Nephron (organoid): ENCODE measurements at regions not wholly inside any gene's neighbourhood (a gene's known extent, or its start where the extent isn't known, plus 50 kb on each side); places are given as distances from the start of the nearest gene placed in this dataset.

Experiments
- H3K27ac Mint-ChIP-seq, 3 experiments: 2 replicates each; pipeline ENCODE4 v1.8.0; 2020; ENCODE audit warnings: mixed read lengths in 3 of 3, mild to moderate bottlenecking in 2 of 3, moderate library complexity in 1 of 3
- H3K27me3 Mint-ChIP-seq: 2 replicates; pipeline ENCODE4 v1.8.0; 2021; ENCODE audit warnings: low read depth, mild to moderate bottlenecking, moderate library complexity, mixed read lengths
- H3K36me3 Mint-ChIP-seq: 2 replicates; pipeline ENCODE4 v1.8.0; 2020; ENCODE audit warnings: low read depth, mixed read lengths
- H3K4me1 Mint-ChIP-seq: 2 replicates; pipeline ENCODE4 v1.8.0; 2020; ENCODE audit warnings: mixed read lengths
- H3K4me3 Mint-ChIP-seq, 3 experiments: 2 replicates each; pipeline ENCODE4 v1.8.0; 2020; ENCODE audit warnings: mild to moderate bottlenecking in 3 of 3, mixed read lengths in 3 of 3, moderate library complexity in 2 of 3
- H3K9me3 Mint-ChIP-seq: 2 replicates; pipeline ENCODE4 v1.8.0; 2020; ENCODE audit warnings: mixed read lengths
- CTCF ChIP-seq, 3 experiments: fragments of 200-600 bp; sonication (generic); IDR thresholded peaks; one replicate each; pipeline ENCODE4 v1.5.0; 2021; ENCODE audit warnings: antibody characterized with exemption in 3 of 3; ENCODE audit not compliant: unreplicated experiment in 3 of 3

DNA sequence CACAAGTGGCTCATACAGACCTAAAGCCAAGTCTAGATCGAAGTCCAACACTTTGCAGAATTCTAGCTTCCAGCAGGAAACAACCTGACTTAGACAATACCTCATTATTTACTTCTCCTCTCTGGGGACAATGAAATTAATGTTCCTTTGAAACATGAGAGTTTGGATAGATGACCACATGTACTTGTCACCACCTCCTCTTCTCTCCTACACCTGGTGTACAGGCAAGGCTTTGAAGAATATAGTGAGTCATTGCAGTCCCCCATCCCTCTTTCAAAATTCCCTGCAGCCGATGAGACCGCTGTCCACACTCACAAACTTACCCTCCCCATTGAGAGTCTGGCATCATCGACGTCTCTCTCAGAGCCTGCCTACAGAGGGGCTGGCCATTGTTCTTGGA, 189.0 kb upstream of the HES1 start:
- H3K27ac Mint-ChIP-seq, result peak overlapping the region in 1 of 3 experiments; percentile 14

GRCh38 chr3:193947596-193947995, 188.4 kb upstream of the HES1 start:
- TF ChIP-seq CTCF (IDR thresholded peaks at IDR 0.05; ENCODE audit: unreplicated experiment in 3 of 3), result no peak
- peaks cover 20% of the 10 kb centered on the region for H3K4me1 Mint-ChIP-seq
- H3K27ac Mint-ChIP-seq, result peak overlapping the region in 1 of 3 experiments; percentile 16
- H3K36me3 Mint-ChIP-seq, result no peaks in the 10 kb centered on the region
- peaks cover 50% of the 10 kb centered on the region for H3K27me3 Mint-ChIP-seq
- peaks cover 8% of the 10 kb centered on the region for H3K9me3 Mint-ChIP-seq
- no peak overlapping the region for H3K4me3 Mint-ChIP-seq

More for the DNA sequence above, 189.0 kb upstream of the HES1 start:
- no peak overlapping the region for H3K4me3 Mint-ChIP-seq
- H3K4me1 Mint-ChIP-seq, result peaks cover 20% of the 10 kb centered on the region
- no peaks in the 10 kb centered on the region for H3K36me3 Mint-ChIP-seq
- H3K27me3 Mint-ChIP-seq, result peaks cover 50% of the 10 kb centered on the region
- TF ChIP-seq CTCF (IDR thresholded peaks at IDR 0.05; ENCODE audit: unreplicated experiment in 3 of 3), result no peak
- H3K9me3 Mint-ChIP-seq, result peaks cover 3% of the 10 kb centered on the region

- no peak for TF ChIP-seq CTCF (IDR thresholded peaks at IDR 0.05; ENCODE audit: unreplicated experiment in 3 of 3)
- Mint-ChIP-seq H3K9me3 (peaks cover 9% of the 10 kb centered on the region), H3K27ac (no peak overlapping the region), H3K4me1 (peaks cover 16% of the 10 kb centered on the region), H3K27me3 (peaks cover 44% of the 10 kb centered on the region), H3K4me3 (no peak overlapping the region), H3K36me3 (no peaks in the 10 kb centered on the region)
Measured at GRCh38 chr3:193948459-193948858, 187.5 kb upstream of the HES1 start.

GRCh38 chr3:193951859-193952258, 184.1 kb upstream of the HES1 start:
- H3K36me3 Mint-ChIP-seq, result peaks cover 10% of the 10 kb centered on the region
- peaks cover 10% of the 10 kb centered on the region for H3K4me1 Mint-ChIP-seq
- TF ChIP-seq CTCF (IDR thresholded peaks at IDR 0.05; ENCODE audit: unreplicated experiment in 3 of 3), result no peak
- no peak overlapping the region for H3K4me3 Mint-ChIP-seq
- H3K9me3 Mint-ChIP-seq, result peaks cover 36% of the 10 kb centered on the region
- peaks cover 19% of the 10 kb centered on the region for H3K27me3 Mint-ChIP-seq
- no peak overlapping the region for H3K27ac Mint-ChIP-seq

DNA sequence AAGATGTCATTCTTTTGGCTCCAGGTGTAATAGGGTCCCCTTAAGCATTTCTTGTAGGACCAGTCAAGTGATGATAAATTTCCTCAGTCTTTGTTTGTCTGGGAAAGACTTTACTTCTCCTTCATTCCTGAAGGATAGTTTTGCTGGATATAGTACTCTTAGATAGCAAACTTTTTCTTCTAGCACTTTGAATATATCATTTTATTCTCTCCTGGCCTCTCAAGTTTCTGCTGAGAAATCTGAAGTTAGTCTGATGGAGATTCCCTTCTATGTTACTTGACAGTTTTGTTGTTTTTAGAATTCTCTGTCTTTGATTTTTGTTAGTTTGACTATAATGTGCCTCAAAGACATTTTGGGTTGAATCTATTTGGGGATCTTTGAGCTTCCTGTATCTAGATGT, 181.2 kb upstream of the HES1 start:
- H3K9me3 Mint-ChIP-seq, result peaks cover 36% of the 10 kb centered on the region
- no peak overlapping the region for H3K27ac Mint-ChIP-seq
- peaks cover 7% of the 10 kb centered on the region for H3K4me1 Mint-ChIP-seq
- peaks cover 12% of the 10 kb centered on the region for H3K27me3 Mint-ChIP-seq
- TF ChIP-seq CTCF (IDR thresholded peaks at IDR 0.05; ENCODE audit: unreplicated experiment in 3 of 3), result no peak
- no peak overlapping the region for H3K4me3 Mint-ChIP-seq
- H3K36me3 Mint-ChIP-seq, result peaks cover 10% of the 10 kb centered on the region

- no peak overlapping the region for H3K27ac Mint-ChIP-seq
Measured at GRCh38 chr3:193955719-193956118, 180.2 kb upstream of the HES1 start.

More at GRCh38 chr3:193955719-193956118, 180.2 kb upstream of the HES1 start:
- Mint-ChIP-seq H3K4me3 (no peak overlapping the region), H3K4me1 (peaks cover 17% of the 10 kb centered on the region), H3K27me3 (peaks cover 15% of the 10 kb centered on the region), H3K9me3 (peaks cover 36% of the 10 kb centered on the region), H3K36me3 (peaks cover 10% of the 10 kb centered on the region)
- no peak for TF ChIP-seq CTCF (IDR thresholded peaks at IDR 0.05; ENCODE audit: unreplicated experiment in 3 of 3)
